Amniotic epithelial cell (primary cell): ENCODE measurements at regions not wholly inside any gene's neighbourhood (a gene's known extent, or its start where the extent isn't known, plus 50 kb on each side); places are given as distances from the start of the nearest gene placed in this dataset.

ENCODE experiments used
- DNase-seq: peaks from one replicate; pipeline ENCODE4 v3.0.0-alpha.2; 2010; ENCODE audit warnings: low read depth

DNA sequence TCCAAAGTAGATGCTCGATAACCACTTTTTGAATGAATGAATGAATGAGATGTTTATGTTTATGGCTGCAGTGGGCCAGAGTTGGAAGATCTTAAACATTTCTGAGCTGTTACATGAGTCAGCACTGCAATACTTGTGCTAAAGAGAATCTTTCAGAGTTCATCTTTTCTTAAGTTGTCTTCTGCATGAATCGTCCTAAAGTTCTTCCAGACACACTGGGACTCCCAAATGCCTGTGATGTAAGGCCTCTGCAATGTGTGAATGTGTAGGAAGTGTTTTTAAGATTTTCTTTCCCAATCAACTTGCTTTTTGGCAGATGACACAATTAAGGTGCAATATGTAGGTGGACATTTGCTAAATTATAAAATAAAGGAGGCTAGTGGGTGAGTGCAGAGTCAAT lies 50.3 kb upstream of the TRIM9 start:
- peak; percentile 13 for DNase-seq

DNA sequence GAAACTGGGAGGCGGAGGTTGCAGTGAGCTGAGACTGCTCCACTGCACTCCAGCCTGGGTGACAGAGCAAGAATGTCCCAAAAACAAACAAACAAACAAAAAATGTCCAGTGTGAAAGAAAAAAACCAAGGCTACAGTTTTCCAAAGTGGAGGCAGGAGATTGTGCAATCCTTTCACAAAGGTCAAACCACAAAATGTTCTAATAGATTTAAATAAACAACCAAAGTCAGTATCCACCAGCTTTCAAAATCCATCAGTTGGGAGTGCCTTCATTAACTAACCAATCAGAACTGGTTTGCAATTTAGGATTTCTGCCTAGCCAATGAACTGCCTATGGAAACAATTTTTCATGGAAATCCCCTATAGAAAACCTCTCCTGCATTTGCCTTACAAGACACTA lies 52.3 kb upstream of the TRIM9 start:
- DNase-seq: peak; percentile 60

DNA sequence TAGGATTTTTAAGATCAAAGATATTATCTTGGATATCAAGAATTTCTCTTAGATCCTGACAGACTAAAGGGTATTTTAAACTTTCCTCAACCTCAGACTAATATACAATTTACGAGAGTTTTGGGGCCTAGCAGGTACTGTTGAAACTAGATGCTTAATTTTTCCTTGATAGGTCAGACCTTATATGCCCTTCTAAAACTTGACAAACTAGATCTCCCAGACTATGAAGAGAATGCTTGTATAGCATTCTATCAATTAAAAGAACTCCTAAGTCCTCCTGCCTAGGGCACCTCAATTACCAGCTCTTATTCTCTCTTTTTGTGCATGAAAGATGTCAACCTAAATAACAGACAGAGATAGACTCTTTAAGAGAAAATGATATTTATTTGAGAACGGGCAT lies 60.4 kb upstream of the TRIM9 start:
- DNase-seq: no peak

DNA sequence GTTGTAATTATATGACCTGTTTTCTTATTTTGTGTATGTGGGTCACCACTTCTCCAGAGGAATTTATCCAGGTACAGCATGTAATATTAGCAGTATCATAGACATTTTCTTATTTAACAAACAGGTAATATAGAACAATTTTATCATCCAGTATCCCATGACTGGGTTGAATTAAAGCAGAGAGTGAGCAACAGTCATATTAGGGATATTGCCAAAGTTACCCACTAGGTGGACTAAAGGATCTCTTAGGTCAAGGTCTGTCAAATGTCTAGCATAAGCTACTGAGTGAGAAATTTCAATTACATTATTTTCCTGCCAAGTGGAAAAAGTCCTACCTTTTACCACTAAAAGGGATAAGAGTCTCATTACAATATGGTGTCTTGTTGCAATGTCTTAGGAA lies 62.1 kb upstream of the TRIM9 start:
- DNase-seq: peak; percentile 34

DNA sequence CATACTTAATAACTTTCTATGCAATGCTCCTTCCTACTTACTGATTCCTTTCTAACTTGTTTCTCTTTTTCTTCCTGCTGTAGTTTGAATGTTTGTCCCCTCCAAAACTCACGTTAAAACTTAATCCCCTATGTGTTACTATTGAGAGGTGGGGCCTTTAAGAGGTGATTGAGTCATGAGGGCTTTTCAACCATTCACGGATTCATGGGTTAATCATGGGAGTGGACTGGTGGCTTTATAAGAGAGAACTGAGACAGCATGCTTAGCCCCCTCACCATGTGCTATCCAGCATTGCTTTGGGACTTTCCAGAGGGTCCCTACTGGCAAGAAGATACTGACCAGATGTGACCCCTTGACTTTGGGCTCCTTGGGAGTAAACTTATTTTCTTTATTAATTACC lies 66.0 kb upstream of the TRIM9 start:
- DNase-seq: no peak

DNA sequence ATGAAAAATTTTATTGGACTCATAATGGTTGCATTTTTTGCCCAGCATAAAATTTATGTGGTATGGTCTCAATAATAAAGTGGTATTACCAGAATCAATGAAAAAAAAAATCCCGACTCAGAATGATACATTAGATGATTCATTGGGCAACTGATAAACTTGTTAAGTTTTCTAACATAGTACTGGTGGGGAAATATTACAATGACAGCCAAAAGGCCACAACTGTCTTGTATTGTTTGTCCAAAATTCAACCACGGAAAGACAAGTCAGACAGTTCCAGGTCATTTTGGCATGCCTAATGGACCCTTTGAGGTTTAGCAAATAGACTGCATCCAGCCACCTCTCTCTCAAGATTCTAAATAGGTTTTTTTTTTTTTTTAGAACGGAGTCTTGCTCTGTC lies 70.5 kb upstream of the TRIM9 start:
- no peak for DNase-seq

DNA sequence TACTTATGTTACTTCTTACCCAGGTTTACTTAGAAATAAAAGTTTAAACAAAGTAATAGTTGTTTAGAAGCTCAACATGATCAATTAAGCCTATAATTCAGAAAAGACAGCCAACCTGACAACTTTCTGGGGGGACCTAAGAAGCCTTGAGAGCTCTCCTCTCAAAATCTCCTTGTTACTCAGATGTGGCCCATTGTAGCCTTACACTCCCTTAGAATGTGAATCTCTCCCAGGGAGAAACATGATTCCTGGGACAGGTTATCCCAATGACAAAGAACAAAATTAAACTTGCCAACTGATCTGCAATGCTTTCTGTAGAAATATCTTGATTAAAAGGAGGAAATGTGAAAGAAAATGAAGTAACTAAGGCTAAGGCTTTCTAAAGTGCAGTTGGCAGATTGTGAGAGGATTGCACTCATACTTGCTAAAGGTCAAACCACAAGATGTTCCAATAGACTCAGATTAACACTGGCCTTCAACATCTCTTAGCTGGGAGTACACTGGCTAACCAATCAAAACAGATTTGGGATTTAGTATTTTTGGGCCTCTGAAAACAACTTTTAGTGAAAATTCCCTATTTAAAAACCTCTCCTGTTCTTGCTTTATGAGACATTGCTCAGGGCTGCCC lies 72.3 kb upstream of the TMX1 start:
- peak; percentile 86 for DNase-seq

DNA sequence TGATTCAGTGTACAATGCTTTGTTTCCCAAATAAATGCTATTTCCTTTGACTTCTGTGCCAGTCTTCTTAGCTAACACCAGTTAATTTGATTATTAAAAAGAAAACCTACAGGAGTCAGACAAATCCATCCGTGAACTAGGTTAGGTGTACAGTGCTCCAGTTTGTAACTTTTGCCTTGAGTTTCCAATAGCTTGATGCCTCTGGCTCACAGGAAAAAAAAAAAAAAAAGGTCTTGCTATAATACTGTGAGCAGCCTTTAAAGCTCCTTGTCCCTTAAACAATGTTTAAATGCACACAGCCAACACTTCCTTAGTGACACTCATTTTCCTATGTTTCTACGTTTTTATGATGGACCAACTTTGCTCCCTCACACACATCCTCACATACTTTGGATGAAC lies 71.8 kb upstream of the TMX1 start:
- peak; percentile 14 for DNase-seq

DNA sequence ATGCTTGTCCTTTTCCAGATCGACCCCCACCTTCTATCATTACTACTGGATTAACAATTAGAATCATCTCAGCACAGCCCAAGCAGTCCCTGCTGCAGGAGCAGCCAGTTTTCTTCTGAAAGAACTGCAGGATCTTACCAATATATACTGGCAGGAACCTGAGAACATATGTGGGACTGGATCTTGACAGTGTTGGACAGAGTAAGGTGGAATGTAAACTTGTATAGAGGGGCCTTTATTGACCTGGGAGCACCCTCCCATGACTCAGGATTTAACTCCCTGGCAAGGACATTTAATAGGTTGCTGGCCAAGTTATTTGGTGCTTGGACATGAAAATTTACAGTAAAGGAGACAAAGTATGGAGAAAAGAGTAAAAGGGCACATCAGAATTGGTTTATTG lies 66.2 kb upstream of the TMX1 start:
- no peak for DNase-seq

DNA sequence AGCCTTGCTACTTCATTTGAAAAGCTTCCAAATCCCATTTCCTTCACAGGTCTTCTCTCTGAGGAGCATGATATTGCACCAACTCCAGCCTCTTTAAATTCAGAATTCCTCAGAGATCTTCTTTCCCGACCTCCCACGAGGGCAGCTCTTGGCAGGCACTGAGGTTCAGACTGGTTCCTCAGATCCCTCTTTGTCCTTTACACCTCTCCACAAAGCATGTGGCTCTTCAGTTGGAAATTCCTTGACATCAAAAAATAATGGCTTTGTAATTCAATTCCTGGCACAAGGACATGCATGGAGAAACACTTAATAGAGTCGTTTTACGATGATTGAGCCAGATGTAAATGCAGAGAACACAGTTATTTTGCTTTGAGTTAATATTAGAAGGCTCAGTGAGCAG lies 63.2 kb upstream of the TMX1 start:
- no peak for DNase-seq

DNA sequence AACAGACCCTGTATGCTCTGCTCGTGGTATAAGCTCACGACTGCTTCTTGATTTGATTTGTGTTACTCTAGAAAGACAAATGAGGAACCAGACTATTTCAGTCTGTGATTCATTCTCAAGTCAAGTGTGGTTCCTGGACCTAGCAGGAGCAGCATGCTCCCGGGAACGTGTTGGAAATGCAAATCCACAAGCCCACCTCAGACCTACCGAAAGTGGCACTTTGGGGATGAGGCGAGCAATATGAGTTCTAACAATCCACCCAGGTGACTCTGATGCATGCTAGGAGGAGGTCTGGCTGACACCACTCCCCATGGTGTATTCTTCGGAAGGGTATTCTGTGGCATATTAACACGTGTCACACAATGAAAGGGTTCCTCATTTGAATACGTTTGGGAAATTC lies 59.5 kb upstream of the TMX1 start:
- DNase-seq: no peak

DNA sequence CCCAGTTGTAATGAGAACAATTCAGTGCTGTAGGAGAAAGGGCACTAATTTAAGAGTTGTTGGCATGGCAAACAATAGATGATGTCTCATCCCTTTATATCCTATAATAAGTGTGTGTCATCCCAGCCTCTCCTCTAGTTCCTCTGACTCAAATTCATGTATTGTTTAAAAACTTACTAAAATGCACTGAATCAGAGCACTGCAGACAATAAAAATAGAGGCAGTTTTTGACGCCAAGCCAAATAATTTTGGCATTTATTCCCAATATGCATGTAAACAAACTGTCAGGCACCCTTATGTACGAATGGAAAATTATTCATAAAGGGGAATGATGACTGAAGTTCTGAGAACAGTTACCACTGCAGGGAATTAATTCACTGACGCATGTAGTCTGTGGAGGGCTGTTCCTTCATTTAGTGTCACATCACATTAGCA lies 57.9 kb upstream of the TMX1 start:
- DNase-seq: no peak

DNA sequence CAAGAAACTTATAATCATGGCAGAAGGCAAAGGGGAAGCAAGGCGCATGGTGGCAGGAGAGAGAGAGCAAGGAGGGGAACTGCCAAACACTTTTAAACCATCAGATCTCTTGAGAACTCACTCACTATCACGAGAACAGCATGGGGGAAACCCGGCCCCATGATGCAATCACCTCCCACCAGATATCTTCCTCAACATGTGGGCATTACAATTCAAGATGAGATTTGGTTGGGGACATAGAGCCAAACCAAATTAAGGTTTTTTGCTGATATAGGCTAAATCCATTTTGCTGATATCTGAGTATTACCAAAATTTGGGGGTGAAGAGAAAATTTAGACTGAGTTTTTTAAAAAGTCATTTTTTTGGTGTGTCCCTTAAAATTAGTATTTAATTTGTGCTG lies 54.9 kb upstream of the TMX1 start:
- no peak for DNase-seq

DNA sequence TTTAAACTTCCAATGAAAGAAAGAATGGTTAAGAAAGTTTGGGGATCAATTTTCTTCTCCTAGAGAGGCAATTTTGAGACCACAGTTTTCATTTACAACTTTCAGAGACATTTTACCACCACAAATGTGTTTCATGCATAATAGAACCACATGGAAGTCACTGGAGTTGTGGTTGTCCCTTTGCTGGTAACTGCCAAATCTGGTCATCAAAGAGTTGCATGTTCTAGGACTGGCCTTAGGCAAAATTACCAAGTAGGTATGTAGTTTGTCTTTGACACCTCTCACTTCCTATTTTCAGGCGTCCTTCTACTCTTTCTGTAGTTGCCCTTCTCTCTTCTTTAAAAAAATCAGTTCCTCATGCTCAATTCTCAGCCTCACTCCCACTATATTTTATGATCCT lies 54.3 kb upstream of the TMX1 start:
- DNase-seq: no peak

DNA sequence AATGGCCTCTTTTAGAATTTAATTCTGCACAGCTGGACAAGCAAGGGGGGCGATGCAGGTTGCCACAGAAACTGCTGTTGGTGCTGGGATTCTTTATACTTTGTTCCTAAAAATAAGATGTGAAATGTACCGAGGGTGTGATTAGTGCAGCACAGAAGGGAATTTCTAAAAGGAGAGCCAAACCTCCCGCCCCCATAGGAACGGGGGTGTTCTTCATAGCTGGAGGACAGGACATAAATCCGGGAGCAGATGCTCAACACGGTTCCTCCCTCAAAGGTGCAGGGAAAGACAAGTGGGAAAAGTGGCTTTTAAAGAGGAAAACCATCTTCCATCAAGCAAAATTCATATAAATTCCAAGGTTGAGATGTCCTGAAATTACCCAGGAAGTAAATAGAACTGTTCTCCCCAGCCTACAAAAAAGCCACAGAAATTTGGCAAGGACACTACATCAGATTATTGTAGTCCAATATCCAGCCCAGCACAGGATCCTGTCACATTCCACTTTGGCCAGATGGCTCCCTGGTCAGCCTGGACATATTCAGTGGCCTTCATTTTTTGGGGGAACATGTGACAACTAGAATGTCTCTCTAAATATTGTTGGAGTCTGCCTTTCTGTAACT lies 51.4 kb upstream of the TMX1 start:
- DNase-seq: peak; percentile 10

DNA sequence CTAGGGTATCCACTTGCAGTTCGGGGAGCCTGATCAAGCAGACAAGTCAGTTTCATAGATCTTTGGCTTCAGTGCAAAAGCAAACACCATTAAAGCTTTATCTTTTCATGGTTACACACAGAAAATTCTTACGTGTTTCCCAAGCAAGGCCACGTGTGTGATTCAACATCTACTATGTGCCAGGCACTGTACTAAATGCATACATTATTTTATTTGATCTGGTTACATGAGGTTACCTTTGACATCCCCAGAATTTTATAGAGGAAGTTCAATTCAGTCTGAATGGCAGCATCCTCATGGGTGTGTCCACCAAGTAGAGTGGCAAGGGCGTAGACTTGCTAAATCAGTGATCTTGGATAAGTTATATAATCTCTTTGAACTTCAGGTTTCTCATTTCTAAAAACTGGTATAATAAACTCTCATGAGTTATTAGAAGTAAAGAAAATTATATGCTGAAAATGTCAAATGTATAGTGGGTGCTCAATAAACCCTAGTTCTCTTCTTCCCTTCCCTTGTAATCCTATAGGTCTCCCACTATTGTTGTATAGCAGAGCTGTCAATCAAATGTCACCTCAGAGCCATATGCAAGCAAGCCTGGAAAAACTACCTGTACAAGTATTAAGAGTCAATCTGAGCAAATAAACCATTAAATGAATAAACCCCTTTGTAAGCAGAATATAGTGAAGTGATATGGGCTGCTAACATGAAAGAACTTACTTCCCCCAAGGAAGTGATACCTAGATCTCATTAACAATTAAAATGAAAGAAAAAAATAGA lies 50.3 kb upstream of the TMX1 start:
- no peak for DNase-seq
